ENCODE measurements at regions not wholly inside any gene's neighbourhood (a gene's known extent, or its start where the extent isn't known, plus 50 kb on each side); places are given as distances from the start of the nearest gene placed in this dataset.

DNA sequence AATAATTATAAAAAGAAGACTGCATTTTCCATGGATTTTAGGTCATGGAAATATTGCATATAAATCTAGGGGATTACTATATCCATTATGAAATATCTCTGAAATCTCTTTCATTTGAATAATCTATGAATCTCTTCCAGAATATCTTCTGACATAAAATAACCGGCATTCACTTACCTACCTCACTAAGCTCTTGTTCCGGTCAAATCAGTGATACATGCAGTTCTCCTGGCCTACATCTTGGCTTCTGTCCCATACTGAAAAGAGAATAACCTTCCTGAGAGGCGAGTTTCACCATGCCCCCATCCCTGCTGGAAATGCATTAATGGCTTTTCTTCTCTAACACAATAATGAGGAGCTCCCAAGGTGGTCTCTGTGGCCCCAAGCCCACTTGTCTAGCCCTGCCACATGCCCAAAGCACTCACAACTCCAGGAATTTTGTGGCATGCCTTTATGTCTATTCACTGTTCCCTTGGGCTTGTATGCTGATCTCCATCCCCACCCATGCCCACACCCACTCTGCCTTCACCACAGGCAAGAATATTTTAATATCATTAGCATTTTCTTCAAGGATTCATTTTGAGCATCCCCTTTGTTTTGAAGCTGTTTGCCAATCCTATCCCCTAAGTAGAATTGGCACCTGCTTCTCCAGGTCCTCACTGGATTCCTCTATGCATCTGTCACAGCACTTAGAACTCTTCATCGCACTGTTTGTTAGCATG, 401.6 kb downstream of the COG6 start:
- WGBS, 2 donors, result 92 to 93% methylated on average over 4 of the region's 4 CpGs

DNA sequence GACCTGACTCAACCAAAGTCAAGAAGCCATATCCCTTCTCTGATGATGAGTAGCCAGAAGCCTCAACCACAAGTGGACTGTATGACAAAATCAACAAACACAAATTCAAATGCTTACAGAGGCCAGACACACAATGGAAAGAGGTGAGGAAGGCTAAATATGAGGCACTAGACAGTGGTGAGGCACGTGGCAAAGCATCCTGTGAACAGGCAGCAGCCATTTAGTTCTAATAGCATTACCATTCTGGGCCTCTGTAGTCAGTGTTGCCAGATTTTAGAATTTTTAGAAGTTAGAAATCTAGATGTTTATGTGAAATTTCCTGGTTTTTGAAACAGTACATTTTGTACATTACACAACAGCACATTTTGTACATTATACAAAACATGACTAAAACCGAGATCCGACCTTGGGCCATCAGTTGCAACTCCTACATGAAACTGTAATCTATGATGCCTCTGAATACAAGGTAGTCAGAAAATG, 403.3 kb downstream of the COG6 start:
- Histone ChIP-seq H3K36me3 (no peaks in the 10 kb centered on the region), H3K27me3 (no peaks in the 10 kb centered on the region), H3K9me3 (peaks cover 0 to 4% (median 0%) of the 10 kb centered on the region in 11 donors), H3K4me1 (peaks cover 0 to 12% (median 0%) of the 10 kb centered on the region in 9 donors), H3K4me3 (no peak overlapping the region), H3K27ac (no peak overlapping the region)
- WGBS, 2 donors, result 88 to 94% methylated on average over 3 of the region's 3 CpGs
- intact Hi-C loops (cut with DNase I), result no loop called here
- TF ChIP-seq, protein P1, sequence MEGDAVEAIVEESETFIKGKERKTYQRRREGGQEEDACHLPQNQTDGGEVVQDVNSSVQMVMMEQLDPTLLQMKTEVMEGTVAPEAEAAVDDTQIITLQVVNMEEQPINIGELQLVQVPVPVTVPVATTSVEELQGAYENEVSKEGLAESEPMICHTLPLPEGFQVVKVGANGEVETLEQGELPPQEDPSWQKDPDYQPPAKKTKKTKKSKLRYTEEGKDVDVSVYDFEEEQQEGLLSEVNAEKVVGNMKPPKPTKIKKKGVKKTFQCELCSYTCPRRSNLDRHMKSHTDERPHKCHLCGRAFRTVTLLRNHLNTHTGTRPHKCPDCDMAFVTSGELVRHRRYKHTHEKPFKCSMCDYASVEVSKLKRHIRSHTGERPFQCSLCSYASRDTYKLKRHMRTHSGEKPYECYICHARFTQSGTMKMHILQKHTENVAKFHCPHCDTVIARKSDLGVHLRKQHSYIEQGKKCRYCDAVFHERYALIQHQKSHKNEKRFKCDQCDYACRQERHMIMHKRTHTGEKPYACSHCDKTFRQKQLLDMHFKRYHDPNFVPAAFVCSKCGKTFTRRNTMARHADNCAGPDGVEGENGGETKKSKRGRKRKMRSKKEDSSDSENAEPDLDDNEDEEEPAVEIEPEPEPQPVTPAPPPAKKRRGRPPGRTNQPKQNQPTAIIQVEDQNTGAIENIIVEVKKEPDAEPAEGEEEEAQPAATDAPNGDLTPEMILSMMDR (IDR thresholded peaks at IDR 0.05), result no peak
- DNase-seq (no peak), ATAC-seq (no peak)

More for the DNA sequence above, 401.6 kb downstream of the COG6 start:
- no peak for ATAC-seq
- no peaks in the 10 kb centered on the region for H3K27me3 ChIP-seq
- H3K36me3 ChIP-seq, result no peaks in the 10 kb centered on the region
- TF ChIP-seq, protein P1 (IDR thresholded peaks at IDR 0.05), result no peak
- intact Hi-C loops (cut with DNase I), result no loop called here
- H3K4me1 ChIP-seq, result peaks cover 0 to 10% (median 0%) of the 10 kb centered on the region in 9 donors
- H3K4me3 ChIP-seq, result no peak overlapping the region
- no peak for DNase-seq
- H3K27ac ChIP-seq, result no peak overlapping the region
- peaks cover 0 to 4% (median 0%) of the 10 kb centered on the region in 11 donors for H3K9me3 ChIP-seq

DNA sequence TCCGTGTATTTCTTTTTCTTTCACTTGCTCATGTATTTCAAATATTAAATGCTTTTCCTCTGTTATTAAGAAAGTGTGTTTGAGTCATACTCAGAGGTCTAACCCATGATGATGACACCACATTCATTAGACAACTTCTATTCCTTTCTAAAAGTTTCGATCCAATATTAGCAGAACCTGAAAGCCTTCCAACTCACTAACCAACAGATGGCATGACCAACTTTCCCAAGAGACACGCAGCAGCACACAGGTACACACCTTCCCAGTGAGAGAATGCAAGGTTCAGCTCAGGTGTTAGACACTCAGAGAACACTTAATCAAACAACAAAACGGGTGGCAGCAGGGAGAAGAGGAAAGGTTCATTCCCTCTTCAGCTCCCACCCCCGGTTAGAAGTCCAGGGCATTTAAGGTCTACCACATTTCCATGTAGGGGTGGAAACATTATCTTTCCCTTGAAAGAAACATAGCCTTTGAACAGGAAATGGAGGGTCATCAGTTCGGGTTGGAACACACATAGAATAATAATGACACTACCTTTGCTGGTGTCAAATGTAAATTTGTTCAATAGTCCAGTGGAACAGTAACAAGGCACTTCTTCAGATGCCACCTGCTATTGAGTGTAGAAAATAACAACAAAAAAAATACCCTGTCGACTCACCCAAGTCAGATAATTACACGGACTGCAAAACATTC, 404.2 kb downstream of the COG6 start:
- ATAC-seq, result no peak

More for the DNA sequence above, 404.2 kb downstream of the COG6 start:
- no peak overlapping the region for H3K4me3 ChIP-seq
- no peaks in the 10 kb centered on the region for H3K27me3 ChIP-seq
- H3K27ac ChIP-seq, result no peak overlapping the region
- peaks cover 0 to 21% (median 0%) of the 10 kb centered on the region in 9 donors for H3K4me1 ChIP-seq
- TF ChIP-seq, protein P1 (IDR thresholded peaks at IDR 0.05), result no peak
- intact Hi-C loops (cut with DNase I), result loop anchor here in 3 of 10 donors (10.0 kb wide), 3 partner anchors 115 to 495 kb away; no protein-coding TSS in a partner anchor
- 80% methylated on average over 8 of the region's 8 CpGs for WGBS, 2 donors
- H3K9me3 ChIP-seq, result no peaks in the 10 kb centered on the region
- no peaks in the 10 kb centered on the region for H3K36me3 ChIP-seq
- DNase-seq, result no peak

Measured in heart right ventricle (tissue), 16 donors.